Stomach (tissue), 4 donors: ENCODE measurements at regions not wholly inside any gene's neighbourhood (a gene's known extent, or its start where the extent isn't known, plus 50 kb on each side); places are given as distances from the start of the nearest gene placed in this dataset.

Experiments
- CTCF ChIP-seq, 7 experiments: fragments of 450-650 bp in 4 of 7; fragments of 200-600 bp in 3 of 7; sonication (generic) in 3 of 7; IDR thresholded peaks; one replicate each; pipeline ENCODE4 v1.5.1; 2016 to 2019; ENCODE audit warnings: antibody characterized with exemption in 7 of 7, control low read depth in 2 of 7, mild to moderate bottlenecking in 1 of 7
- POLR2A ChIP-seq, 4 donors: fragments of 450-650 bp; IDR thresholded peaks; one replicate each; pipeline ENCODE4 v1.6.1; 2016; ENCODE audit warnings: antibody characterized with exemption in 4 of 4, control low read depth in 2 of 4, mild to moderate bottlenecking in 1 of 4, moderate library complexity in 1 of 4

GRCh38 chr21:21788591-21788990 lies 790.4 kb downstream of the NCAM2 start:
- TF ChIP-seq POLR2A (IDR thresholded peaks at IDR 0.05): no peak
- TF ChIP-seq CTCF (IDR thresholded peaks at IDR 0.05): no peak
